Loucy (cell line): ENCODE measurements at regions not wholly inside any gene's neighbourhood (a gene's known extent, or its start where the extent isn't known, plus 50 kb on each side); places are given as distances from the start of the nearest gene placed in this dataset.

Source experiments
- H2AFZ ChIP-seq: fragments of 200-600 bp; sonication (generic); 2 replicates; pipeline ENCODE4 v1.6.0; 2016; ENCODE audit warnings: antibody characterized with exemption, mild to moderate bottlenecking, low read length, moderate library complexity
- H3F3A ChIP-seq: fragments of 200-600 bp; 2 replicates; pipeline ENCODE4 v1.6.0; 2016; ENCODE audit warnings: antibody characterized with exemption, low read depth, mild to moderate bottlenecking
- H3K27me3 ChIP-seq: fragments of 200-600 bp; sonication (generic); 2 replicates; pipeline ENCODE4 v1.6.1; 2014; ENCODE audit warnings: low read length, mild to moderate bottlenecking; ENCODE audit not compliant: insufficient read depth, poor library complexity, severe bottlenecking
- H3K36me3 ChIP-seq: fragments of 200-600 bp; sonication (generic); 2 replicates; pipeline ENCODE4 v1.6.1; 2016; ENCODE audit warnings: low read length; ENCODE audit not compliant: insufficient read depth
- H3K4me1 ChIP-seq: fragments of 200-600 bp; sonication (generic); 2 replicates; pipeline ENCODE4 v1.5.1; 2014; ENCODE audit warnings: low read length, mild to moderate bottlenecking; ENCODE audit not compliant: insufficient read depth, poor library complexity, severe bottlenecking
- H3K4me2 ChIP-seq: fragments of 200-600 bp; sonication (generic); 2 replicates; pipeline ENCODE4 v1.6.0; 2014; ENCODE audit warnings: antibody characterized with exemption, low read length, low read depth, mild to moderate bottlenecking; ENCODE audit not compliant: poor library complexity, severe bottlenecking
- H3K4me3 ChIP-seq: fragments of 200-600 bp; sonication (generic); 2 replicates; pipeline ENCODE4 v1.5.1; 2014; ENCODE audit warnings: low read length, mild to moderate bottlenecking, mixed read lengths; ENCODE audit not compliant: poor library complexity, severe bottlenecking
- H3K79me2 ChIP-seq: fragments of 200-600 bp; sonication (generic); 2 replicates; pipeline ENCODE4 v1.6.1; 2014; ENCODE audit warnings: low read length; ENCODE audit not compliant: insufficient read depth
- H3K9ac ChIP-seq: fragments of 200-600 bp; sonication (generic); 2 replicates; pipeline ENCODE4 v1.6.0; 2014; ENCODE audit warnings: mild to moderate bottlenecking, low read depth, low read length, moderate library complexity; ENCODE audit not compliant: poor library complexity, severe bottlenecking
- H3K9me2 ChIP-seq: fragments of 200-600 bp; sonication (generic); replicated peaks from 2 replicates; pipeline ENCODE4 v1.6.1; 2016; ENCODE audit warnings: low read depth, low read length, mixed read lengths
- H3K9me3 ChIP-seq: fragments of 200-600 bp; sonication (generic); 2 replicates; pipeline ENCODE4 v1.6.1; 2014; ENCODE audit warnings: mild to moderate bottlenecking, antibody characterized with exemption, low read length, low read depth; ENCODE audit not compliant: insufficient read depth
- H4K20me1 ChIP-seq: fragments of 200-600 bp; sonication (generic); 2 replicates; pipeline ENCODE4 v1.6.0; 2014; ENCODE audit warnings: antibody characterized with exemption, low read length, mild to moderate bottlenecking; ENCODE audit not compliant: insufficient read depth, poor library complexity, severe bottlenecking
- CTCF ChIP-seq: fragments of 200-600 bp; sonication (generic); conservative IDR thresholded peaks from 2 replicates; pipeline ENCODE4 v1.5.1; 2014; ENCODE audit warnings: mild to moderate bottlenecking, antibody characterized with exemption, low read length
- EZH2phosphoT487 ChIP-seq: fragments of 200-600 bp; IDR thresholded peaks from 2 replicates; pipeline ENCODE4 v1.6.1; 2018; ENCODE audit warnings: antibody characterized with exemption, mild to moderate bottlenecking, moderate library complexity, borderline replicate concordance

DNA sequence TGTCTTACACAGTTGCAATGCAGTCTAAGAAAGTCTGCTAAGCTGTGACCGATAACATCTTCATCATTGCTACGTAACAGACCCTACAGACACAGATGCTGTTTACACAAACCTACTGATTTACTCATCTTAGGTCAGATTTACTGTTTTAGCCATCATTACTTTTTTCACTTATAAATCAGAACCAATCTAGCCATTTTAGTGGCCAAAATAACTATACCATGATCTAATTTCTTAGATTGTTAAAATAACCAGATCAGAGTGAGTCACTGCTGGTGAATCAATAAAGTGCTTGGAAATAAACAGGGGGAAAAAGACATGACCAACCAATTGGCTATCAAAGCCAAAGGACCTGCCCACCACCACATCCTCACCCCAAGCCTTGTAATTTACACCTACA lies 57.0 kb upstream of the FOXN3 start:
- H3K9me3 ChIP-seq, result no peaks in the 10 kb centered on the region
- H3K9me2 ChIP-seq, result no peaks in the 10 kb centered on the region
- H3F3A ChIP-seq, result no peaks in the 10 kb centered on the region
- H3K4me2 ChIP-seq, result no peak overlapping the region
- H3K36me3 ChIP-seq, result no peaks in the 10 kb centered on the region
- no peak overlapping the region for H3K9ac ChIP-seq
- no peaks in the 10 kb centered on the region for H3K27me3 ChIP-seq
- H3K79me2 ChIP-seq, result peaks cover 4% of the 10 kb centered on the region
- no peak overlapping the region for H2AFZ ChIP-seq
- H4K20me1 ChIP-seq, result no peaks in the 10 kb centered on the region
- H3K4me1 ChIP-seq, result peaks cover 13% of the 10 kb centered on the region
- no peak overlapping the region for H3K4me3 ChIP-seq
- TF ChIP-seq EZH2phosphoT487 (no peak), CTCF (no peak)

- H3K9me2 ChIP-seq, result no peaks in the 10 kb centered on the region
- no peaks in the 10 kb centered on the region for H3K27me3 ChIP-seq
- H3K4me1 ChIP-seq, result peaks cover 14% of the 10 kb centered on the region
- no peaks in the 10 kb centered on the region for H4K20me1 ChIP-seq
- no peak overlapping the region for H3K4me3 ChIP-seq
- H3K36me3 ChIP-seq, result no peaks in the 10 kb centered on the region
- peaks cover 4% of the 10 kb centered on the region for H3K79me2 ChIP-seq
- no peak overlapping the region for H3K9ac ChIP-seq
- H2AFZ ChIP-seq, result no peak overlapping the region
- no peaks in the 10 kb centered on the region for H3K9me3 ChIP-seq
- H3F3A ChIP-seq, result no peaks in the 10 kb centered on the region
- no peak overlapping the region for H3K4me2 ChIP-seq
- TF ChIP-seq CTCF (no peak), EZH2phosphoT487 (no peak)
These were observed 56.5 kb upstream of the FOXN3 start for GRCh38 chr14:89473569-89473968.

GRCh38 chr14:89470401-89470800 lies 53.4 kb upstream of the FOXN3 start:
- H3K4me2 ChIP-seq, result no peak overlapping the region
- H3K9ac ChIP-seq, result no peak overlapping the region
- H3K4me3 ChIP-seq, result no peak overlapping the region
- no peaks in the 10 kb centered on the region for H3K36me3 ChIP-seq
- no peaks in the 10 kb centered on the region for H3K9me2 ChIP-seq
- H4K20me1 ChIP-seq, result no peaks in the 10 kb centered on the region
- peaks cover 35% of the 10 kb centered on the region for H3K4me1 ChIP-seq
- no peaks in the 10 kb centered on the region for H3F3A ChIP-seq
- H3K9me3 ChIP-seq, result no peaks in the 10 kb centered on the region
- no peaks in the 10 kb centered on the region for H3K27me3 ChIP-seq
- peaks cover 11% of the 10 kb centered on the region for H3K79me2 ChIP-seq
- no peak overlapping the region for H2AFZ ChIP-seq
- TF ChIP-seq EZH2phosphoT487, result no peak
- TF ChIP-seq CTCF, result no peak
